HAP-1 (cell line): ENCODE measurements at regions not wholly inside any gene's neighbourhood (a gene's known extent, or its start where the extent isn't known, plus 50 kb on each side); places are given as distances from the start of the nearest gene placed in this dataset.

Experiments
- DNase-seq, 2 experiments: peaks; one replicate each; pipeline ENCODE4 v3.0.0-alpha.2; 2016 to 2020; ENCODE audit warnings: low spot score in 2 of 2
- H3K27me3 ChIP-seq: fragments of 250-450 bp; sonication (Bioruptor Pico); 2 replicates; pipeline ENCODE4 v1.5.1; 2020; ENCODE audit warnings: low read depth, mild to moderate bottlenecking, moderate library complexity
- H3K36me3 ChIP-seq: fragments of 250-450 bp; sonication (Bioruptor Pico); replicated peaks from 2 replicates; pipeline ENCODE4 v1.5.1; 2020; ENCODE audit warnings: mild to moderate bottlenecking
- H3K4me1 ChIP-seq: fragments of 250-450 bp; sonication (Bioruptor Pico); 2 replicates; pipeline ENCODE4 v1.5.1; 2020; ENCODE audit warnings: mild to moderate bottlenecking
- H3K4me3 ChIP-seq: fragments of 250-450 bp; sonication (Bioruptor Pico); 2 replicates; pipeline ENCODE4 v1.5.1; 2020; ENCODE audit warnings: mild to moderate bottlenecking, moderate library complexity
- H3K9me3 ChIP-seq: fragments of 250-450 bp; sonication (Bioruptor Pico); 2 replicates; pipeline ENCODE4 v1.5.1; 2020; ENCODE audit warnings: mild to moderate bottlenecking, moderate library complexity
- in situ Hi-C: fragments of 300-500 bp; cut with MboI; formaldehyde crosslinking; loops from 3 replicates; pipeline ENCODE4 v1.14.3; 2020; ENCODE audit warnings: low sequenced_read_pairs, inconsistent platforms, mixed read lengths

DNA sequence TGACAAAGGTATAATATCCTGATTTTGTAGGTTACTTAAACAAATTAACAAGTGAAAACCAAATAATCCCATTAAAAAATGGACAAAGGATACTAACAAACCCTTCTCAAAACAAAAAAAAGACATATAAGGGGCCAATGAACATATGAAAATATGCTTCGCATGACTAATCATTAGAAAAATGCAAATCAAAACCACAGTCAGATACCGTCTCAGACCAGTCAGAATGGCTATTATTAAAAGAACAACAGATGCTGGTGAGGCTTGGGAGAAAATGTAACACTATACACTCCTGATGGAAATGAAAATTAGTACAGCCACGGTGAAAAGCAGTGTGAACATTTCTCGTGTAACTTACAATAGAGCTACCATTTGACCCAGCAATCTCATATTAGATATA lies 1542.2 kb upstream of the CDH9 start:
- no peaks in the 10 kb centered on the region for H3K36me3 ChIP-seq
- in situ Hi-C loops: no loop called here
- DNase-seq: peak; percentile 10 to 76
- H3K4me1 ChIP-seq: peaks cover 16% of the 10 kb centered on the region
- no peaks in the 10 kb centered on the region for H3K27me3 ChIP-seq
- H3K4me3 ChIP-seq: no peak overlapping the region
- H3K9me3 ChIP-seq: no peaks in the 10 kb centered on the region; the same call in 1 of the 2 replicates

DNA sequence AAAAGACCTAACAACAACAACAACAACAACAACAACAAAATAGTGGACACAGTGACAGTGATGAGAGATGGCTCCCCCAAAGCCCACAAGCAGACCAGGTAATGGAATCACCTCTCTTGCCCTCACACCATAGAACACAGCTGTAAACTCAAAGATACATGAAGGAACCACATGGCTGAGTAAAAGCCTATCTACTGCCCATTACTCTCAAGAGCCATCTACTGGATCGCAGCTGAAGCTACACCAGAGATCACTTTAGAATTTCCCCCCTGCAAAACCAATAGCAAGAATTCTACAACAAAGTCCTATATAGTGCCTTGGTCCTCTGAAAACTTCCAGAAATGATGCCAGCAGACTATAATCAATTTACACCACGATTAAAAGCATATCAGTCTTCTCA lies 1537.6 kb upstream of the CDH9 start:
- Histone ChIP-seq H3K9me3 (no peaks in the 10 kb centered on the region), H3K4me3 (no peak overlapping the region), H3K36me3 (no peaks in the 10 kb centered on the region), H3K27me3 (no peaks in the 10 kb centered on the region), H3K4me1 (peaks cover 14% of the 10 kb centered on the region)
- in situ Hi-C loops: no loop called here
- DNase-seq: no peak

DNA sequence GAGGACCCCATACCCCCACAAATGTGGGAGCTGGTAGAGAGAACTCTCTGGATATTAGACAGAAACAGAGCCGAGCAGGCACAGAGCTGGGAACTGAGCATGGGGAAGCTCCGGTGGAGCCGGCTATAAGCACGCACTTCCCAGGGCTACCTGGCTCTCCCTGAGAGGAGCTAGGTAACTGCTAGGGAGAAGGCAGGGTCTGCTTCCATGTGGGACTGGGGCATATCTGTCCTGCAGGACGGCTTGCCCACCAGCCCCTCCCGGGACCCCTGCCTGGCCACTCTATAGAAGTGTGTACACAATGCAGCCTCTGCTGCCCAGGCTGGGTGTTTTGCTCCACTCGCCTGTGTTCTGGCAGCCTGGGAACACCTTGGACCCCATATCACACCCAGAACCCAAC lies 1537.0 kb upstream of the CDH9 start:
- peaks cover 10% of the 10 kb centered on the region for H3K4me1 ChIP-seq

DNA sequence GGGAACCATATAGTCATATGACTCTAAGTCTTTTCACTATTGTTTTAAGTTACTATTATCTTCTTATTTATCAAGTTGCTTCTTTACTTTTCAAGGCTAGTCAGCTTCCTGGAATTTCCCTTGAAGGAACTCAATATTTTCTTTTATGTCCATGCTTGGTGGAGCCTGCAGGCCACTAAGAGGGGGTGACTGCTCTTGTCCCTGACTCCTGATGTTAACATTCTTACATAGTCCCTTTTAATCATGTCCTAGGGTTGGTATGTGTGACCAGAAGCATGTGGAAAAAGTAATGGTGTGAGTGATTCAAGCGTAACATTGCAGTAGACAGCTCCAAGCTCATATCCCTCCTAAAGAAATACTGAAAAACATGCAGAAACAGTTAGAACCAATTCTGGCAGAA lies 1536.2 kb upstream of the CDH9 start:
- no peaks in the 10 kb centered on the region for H3K36me3 ChIP-seq
- no peaks in the 10 kb centered on the region for H3K27me3 ChIP-seq
- no peak overlapping the region for H3K4me3 ChIP-seq
- H3K9me3 ChIP-seq: no peaks in the 10 kb centered on the region
- peaks cover 2% of the 10 kb centered on the region for H3K4me1 ChIP-seq
- in situ Hi-C loops: no loop called here
- no peak for DNase-seq

More for the DNA sequence above, 1537.0 kb upstream of the CDH9 start:
- Histone ChIP-seq H3K4me3 (no peak overlapping the region), H3K9me3 (no peaks in the 10 kb centered on the region), H3K36me3 (no peaks in the 10 kb centered on the region), H3K27me3 (no peaks in the 10 kb centered on the region)
- DNase-seq: no peak
- in situ Hi-C loops: no loop called here

DNA sequence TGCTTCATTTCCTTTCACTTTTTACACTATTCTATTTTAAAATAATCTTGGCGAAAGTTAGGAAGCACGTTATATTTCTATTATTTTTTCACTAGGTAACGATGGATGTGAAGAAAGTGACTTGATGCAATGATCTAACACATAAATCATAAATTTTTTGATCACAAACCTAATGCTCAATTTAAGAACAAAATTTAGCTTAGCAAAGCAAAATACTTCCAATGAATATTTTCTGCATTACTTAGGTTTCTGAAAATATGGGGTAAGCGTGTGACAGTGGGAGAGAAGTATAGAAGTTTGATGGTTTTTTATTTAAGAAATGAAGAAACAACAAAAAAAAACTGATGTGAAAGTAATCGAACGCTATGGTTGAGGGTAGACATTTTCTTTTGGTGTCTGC lies 1528.7 kb upstream of the CDH9 start:
- Histone ChIP-seq H3K27me3 (no peaks in the 10 kb centered on the region), H3K4me1 (no peaks in the 10 kb centered on the region; the same call in 1 of the 2 replicates), H3K9me3 (no peaks in the 10 kb centered on the region), H3K36me3 (no peaks in the 10 kb centered on the region), H3K4me3 (no peak overlapping the region)
- in situ Hi-C loops: no loop called here
- DNase-seq: no peak

DNA sequence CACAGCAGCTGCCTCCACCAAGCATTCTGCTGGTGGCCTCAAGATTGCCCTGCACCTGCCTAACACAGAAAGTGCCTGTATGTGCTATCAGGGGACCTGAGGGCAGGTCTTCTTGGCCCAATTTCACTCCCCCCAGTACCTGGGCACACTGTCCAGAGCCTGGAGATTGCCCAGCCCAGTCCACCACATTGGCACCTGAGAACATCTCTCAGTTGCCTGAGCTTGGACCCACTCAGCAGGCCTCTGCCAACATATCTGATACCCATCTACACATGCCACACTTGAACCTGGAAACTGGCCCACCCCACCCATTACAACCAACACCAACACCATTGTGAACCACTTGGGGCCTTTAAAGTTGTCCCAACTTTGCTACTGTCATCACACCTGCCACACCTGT lies 1523.1 kb upstream of the CDH9 start:
- in situ Hi-C loops: no loop called here
- Histone ChIP-seq H3K4me3 (no peak overlapping the region), H3K36me3 (no peaks in the 10 kb centered on the region), H3K4me1 (no peaks in the 10 kb centered on the region), H3K27me3 (no peaks in the 10 kb centered on the region), H3K9me3 (no peaks in the 10 kb centered on the region)
- DNase-seq: no peak

DNA sequence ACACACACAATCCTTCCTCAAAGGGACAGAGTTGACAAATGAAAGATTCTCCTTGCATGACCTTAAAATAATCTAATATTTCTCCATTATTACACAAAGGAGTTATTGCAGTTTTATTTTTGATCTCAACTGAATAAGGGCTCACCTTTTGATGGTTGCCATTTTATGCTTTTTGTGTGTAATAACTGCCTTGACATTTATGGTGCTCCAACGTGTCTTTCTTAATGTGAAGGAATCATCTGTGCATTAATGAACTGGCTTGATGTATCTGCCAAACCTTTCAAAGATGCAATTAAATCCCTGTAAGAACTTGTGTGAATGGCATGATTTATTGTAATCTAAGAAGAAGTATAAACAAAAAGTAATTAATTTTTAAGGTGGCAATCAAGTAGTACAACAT lies 1519.8 kb upstream of the CDH9 start:
- no peak overlapping the region for H3K4me3 ChIP-seq
- H3K4me1 ChIP-seq: no peaks in the 10 kb centered on the region
- H3K36me3 ChIP-seq: no peaks in the 10 kb centered on the region
- H3K9me3 ChIP-seq: no peaks in the 10 kb centered on the region
- H3K27me3 ChIP-seq: no peaks in the 10 kb centered on the region
- no peak for DNase-seq
- in situ Hi-C loops: no loop called here

DNA sequence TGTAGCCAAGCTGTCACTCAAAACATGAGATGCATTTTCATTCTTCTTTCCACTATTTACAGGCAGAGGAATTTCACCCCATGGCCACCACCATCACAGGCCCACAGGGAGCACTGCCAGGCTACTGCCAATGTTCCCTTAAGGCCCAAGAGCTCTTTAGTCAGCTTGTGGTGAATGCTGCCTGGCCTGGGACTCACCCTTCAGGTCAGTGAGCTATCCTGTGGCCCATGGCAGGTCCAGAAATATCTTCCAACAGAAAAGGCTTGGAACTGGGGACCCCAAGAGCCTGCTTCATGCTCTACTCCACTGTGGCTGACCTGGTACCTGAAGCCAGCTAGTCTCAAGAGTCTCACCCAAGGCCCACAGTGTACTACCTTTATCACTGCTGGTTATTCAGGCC lies 1518.7 kb upstream of the CDH9 start:
- H3K27me3 ChIP-seq: no peaks in the 10 kb centered on the region
- no peak for DNase-seq
- H3K9me3 ChIP-seq: no peaks in the 10 kb centered on the region
- no peak overlapping the region for H3K4me3 ChIP-seq
- no peaks in the 10 kb centered on the region for H3K36me3 ChIP-seq
- H3K4me1 ChIP-seq: no peaks in the 10 kb centered on the region
- in situ Hi-C loops: no loop called here

DNA sequence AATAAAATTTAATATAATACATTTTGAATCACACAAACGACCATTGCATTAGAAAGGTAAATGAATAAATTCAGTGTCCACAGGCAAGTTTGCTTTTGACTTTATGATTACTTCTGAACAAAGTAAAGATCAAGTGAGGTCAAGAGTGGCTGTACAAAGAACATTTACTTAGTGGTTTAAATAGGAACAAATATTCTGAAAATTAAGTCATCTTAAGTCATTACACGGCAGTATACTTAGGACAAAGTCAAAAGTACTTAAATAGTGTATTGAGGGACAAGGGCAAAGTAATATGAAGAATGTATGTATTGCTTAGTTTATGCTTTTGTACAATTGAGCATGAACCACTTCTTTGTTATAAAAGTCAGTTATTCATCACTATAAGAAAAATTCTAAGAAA lies 1511.2 kb upstream of the CDH9 start:
- in situ Hi-C loops: no loop called here
- no peaks in the 10 kb centered on the region for H3K4me1 ChIP-seq
- no peaks in the 10 kb centered on the region for H3K36me3 ChIP-seq
- DNase-seq: no peak
- H3K9me3 ChIP-seq: no peaks in the 10 kb centered on the region
- no peak overlapping the region for H3K4me3 ChIP-seq
- no peaks in the 10 kb centered on the region for H3K27me3 ChIP-seq

DNA sequence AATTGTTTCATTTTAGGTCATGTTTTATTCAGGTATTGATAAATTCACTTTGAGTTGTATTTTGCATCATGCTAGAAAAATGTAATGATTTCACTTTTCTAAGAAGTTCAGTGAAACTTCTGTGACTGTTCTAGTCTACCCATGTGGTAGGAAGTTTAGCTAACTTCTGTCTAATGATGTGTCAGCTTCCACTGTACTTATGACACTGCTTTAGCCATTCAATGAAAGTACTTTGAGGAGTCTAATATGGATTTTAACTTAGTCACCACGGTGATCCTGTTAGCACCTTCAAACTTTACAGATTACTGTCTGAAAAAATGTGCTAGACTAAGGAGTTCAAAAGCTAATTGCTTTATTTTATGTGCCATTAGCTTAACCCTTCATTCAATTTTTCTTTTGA lies 1510.5 kb upstream of the CDH9 start:
- Histone ChIP-seq H3K36me3 (no peaks in the 10 kb centered on the region), H3K4me1 (no peaks in the 10 kb centered on the region), H3K4me3 (no peak overlapping the region), H3K27me3 (no peaks in the 10 kb centered on the region), H3K9me3 (no peaks in the 10 kb centered on the region)
- in situ Hi-C loops: no loop called here
- no peak for DNase-seq

DNA sequence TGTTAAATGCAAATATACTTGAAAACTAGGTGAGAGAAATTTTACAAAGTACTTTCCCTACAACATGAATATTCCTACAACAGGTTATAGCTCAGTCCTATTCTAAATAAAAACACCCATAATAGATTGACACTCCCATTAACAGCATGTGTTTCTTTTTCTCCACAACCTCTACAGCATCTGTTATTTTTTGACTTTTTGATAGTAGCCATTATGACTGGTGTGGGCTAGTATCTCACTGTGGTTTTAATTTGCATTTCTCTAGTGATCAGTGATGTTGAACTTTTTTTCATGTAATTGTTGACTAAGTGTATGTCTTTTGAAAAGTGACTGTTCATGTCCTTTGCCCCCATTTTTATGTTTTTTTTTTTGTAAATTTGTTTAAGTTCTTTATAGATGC lies 1506.1 kb upstream of the CDH9 start:
- in situ Hi-C loops: no loop called here
- DNase-seq: no peak
- no peaks in the 10 kb centered on the region for H3K9me3 ChIP-seq
- H3K4me1 ChIP-seq: no peaks in the 10 kb centered on the region
- H3K27me3 ChIP-seq: no peaks in the 10 kb centered on the region
- H3K36me3 ChIP-seq: no peaks in the 10 kb centered on the region
- H3K4me3 ChIP-seq: no peak overlapping the region

DNA sequence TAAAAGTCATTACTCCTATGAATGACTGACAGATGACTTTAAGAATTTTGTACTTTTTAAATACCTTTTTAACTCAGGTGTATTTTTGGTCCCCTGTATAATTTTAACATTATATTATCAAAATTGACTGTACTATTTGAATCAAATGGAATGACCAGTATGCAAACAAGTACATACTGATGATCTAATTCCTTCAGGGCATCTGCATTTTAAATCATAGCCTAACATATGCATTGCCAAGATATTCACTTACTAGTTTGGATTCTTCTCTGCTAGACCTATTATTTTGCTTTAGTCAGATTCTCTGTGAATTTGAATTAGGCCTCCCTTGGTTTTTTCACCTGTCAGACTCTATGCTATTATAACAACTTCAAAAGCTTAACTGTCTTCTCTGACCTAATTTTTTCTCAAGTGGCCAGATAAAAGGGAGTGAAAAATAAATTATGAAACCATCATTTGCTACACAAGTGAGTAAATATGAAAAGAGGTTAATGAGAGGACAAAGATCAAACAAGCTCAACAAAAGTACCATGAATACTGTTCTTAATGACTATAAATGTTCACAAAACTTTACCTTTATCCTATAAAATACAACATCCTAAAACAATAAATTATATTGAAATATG lies 1505.2 kb upstream of the CDH9 start:
- H3K36me3 ChIP-seq: no peaks in the 10 kb centered on the region
- no peaks in the 10 kb centered on the region for H3K9me3 ChIP-seq
- no peaks in the 10 kb centered on the region for H3K27me3 ChIP-seq
- DNase-seq: no peak
- no peak overlapping the region for H3K4me3 ChIP-seq
- no peaks in the 10 kb centered on the region for H3K4me1 ChIP-seq
- in situ Hi-C loops: no loop called here

DNA sequence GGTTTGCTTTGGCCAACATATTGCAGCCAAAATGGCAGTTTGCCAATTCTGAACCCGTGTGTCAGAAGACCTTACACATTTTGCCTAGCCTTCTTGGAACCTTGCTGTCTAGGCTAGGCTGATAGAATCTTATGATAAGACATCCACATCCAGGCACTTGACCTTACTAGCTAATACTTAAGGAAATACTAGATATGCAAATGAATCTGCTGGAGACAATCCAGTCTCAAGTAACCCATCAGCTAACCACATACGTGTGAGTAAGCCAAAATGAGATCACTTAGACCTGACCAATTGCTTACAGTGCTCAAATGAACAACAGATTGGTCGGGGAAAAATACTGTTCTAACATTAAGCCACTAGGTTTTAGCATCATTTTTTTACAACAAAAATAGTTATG lies 1504.6 kb upstream of the CDH9 start:
- Histone ChIP-seq H3K4me1 (no peaks in the 10 kb centered on the region), H3K9me3 (no peaks in the 10 kb centered on the region), H3K27me3 (no peaks in the 10 kb centered on the region), H3K36me3 (no peaks in the 10 kb centered on the region), H3K4me3 (no peak overlapping the region)
- no peak for DNase-seq
- in situ Hi-C loops: no loop called here

DNA sequence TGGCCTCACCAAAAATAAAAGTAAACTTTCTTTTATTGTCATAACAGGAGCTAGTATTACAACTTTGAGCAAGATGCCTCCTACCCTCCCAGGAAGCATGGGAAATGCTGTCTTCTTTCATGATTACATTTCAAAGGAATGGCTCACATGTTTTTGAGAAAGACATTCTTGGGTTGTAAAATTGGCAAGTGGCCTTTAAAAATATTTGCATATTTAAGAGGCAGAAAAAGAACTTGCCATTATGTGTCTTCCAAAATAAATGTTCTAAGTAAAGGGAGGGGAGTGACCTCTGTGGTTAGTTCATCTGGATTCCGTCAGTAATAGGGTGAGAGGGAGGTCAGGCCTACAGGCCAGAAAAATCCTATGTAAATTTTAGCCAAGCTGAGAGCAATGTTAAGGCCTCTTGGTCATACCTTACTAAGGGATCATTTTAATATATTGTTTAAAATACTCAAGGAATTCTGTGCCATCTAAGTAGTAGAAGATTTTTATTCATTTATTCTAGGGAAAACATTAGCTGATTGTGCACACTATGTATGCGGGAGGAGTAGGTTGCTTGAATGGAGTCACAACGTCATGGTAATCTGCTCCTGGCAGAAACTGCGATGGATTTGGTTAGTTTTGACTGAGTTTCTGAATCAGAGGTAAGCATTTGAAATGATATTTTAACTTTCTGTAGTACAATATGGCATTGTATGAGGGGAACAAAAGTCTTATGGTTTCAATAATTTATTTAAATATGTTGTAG lies 1485.7 kb upstream of the CDH9 start:
- peak; percentile 14 to 82 for DNase-seq
- Histone ChIP-seq H3K4me3 (no peak overlapping the region), H3K4me1 (peaks cover 8% of the 10 kb centered on the region), H3K36me3 (no peaks in the 10 kb centered on the region), H3K27me3 (no peaks in the 10 kb centered on the region), H3K9me3 (no peaks in the 10 kb centered on the region)
- in situ Hi-C loops: no loop called here

DNA sequence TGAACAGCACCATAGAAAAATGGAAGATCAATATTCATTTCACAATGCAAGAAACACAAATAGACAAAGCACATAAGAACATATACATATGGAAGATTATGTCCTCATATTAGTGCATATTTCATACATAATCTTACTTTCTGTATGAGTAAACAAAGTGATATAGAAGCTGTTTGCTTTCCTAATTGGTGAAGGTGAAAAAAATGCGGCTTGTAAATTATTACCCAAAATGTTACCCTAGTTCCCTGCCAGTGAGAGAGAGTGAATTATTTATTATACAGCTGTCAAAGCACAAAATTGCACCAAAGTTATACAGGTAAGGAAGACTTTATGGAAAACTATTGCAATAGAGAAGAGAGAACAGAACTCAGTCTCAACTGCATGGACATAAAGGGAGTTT lies 1485.0 kb upstream of the CDH9 start:
- Histone ChIP-seq H3K27me3 (no peaks in the 10 kb centered on the region), H3K9me3 (no peaks in the 10 kb centered on the region), H3K36me3 (no peaks in the 10 kb centered on the region), H3K4me3 (no peak overlapping the region), H3K4me1 (peaks cover 8% of the 10 kb centered on the region)
- in situ Hi-C loops: no loop called here
- DNase-seq: no peak
